HEK293 (cell line): ENCODE measurements at regions not wholly inside any gene's neighbourhood (a gene's known extent, or its start where the extent isn't known, plus 50 kb on each side); places are given as distances from the start of the nearest gene placed in this dataset.

Experiments
- ZBTB17 ChIP-seq: fragments of 450-650 bp; formaldehyde crosslinking; IDR thresholded peaks from 2 replicates; pipeline ENCODE4 v1.5.1; 2016; ENCODE audit warnings: missing biosample characterization, missing genetic modification characterization
- ZNF138 ChIP-seq: fragments of 450-650 bp; formaldehyde crosslinking; IDR thresholded peaks from 2 replicates; pipeline ENCODE4 v1.5.1; 2016; ENCODE audit warnings: missing biosample characterization, missing genetic modification characterization, borderline replicate concordance
- ZNF24 ChIP-seq: fragments of 450-650 bp; formaldehyde crosslinking; IDR thresholded peaks from 2 replicates; pipeline ENCODE4 v1.5.1; 2016; ENCODE audit warnings: missing biosample characterization, missing genetic modification characterization

GRCh38 chr15:95451938-95452337 is 878.6 kb upstream of the NR2F2 start:
- TF ChIP-seq ZNF24 (tag by site-specific recombination): no peak
- no peak for TF ChIP-seq ZNF138 (tag by site-specific recombination)
- no peak for TF ChIP-seq ZBTB17
